ENCODE measurements at regions not wholly inside any gene's neighbourhood (a gene's known extent, or its start where the extent isn't known, plus 50 kb on each side); places are given as distances from the start of the nearest gene placed in this dataset.

GRCh38 chr1:106277786-106278185 lies 778.7 kb upstream of the PRMT6 start:
- H3K4me1 ChIP-seq (ENCODE audit: control insufficient read depth, insufficient read depth, low read length) = no peaks in the 10 kb centered on the region
- ATAC-seq (no peak), DNase-seq (ENCODE audit: low read depth, low spot score) (no peak), FAIRE-seq (no peak)
- intact Hi-C loops (cut with micrococcal nuclease; ENCODE audit: unreplicated experiment) (no loop called here), in situ Hi-C loops (cut with MboI) (no loop called here)
- H3K36me3 ChIP-seq (ENCODE audit: control insufficient read depth in 2 of 2, insufficient read depth in 2 of 2, low read length in 1 of 2) = no peaks in the 10 kb centered on the region
- ChIA-PET CTCF (no interaction called here), POLR2A (no interaction called here), RAD21 (ENCODE audit: unreplicated experiment) (no interaction called here), SMC1A (ENCODE audit: uncharacterized antibody, unreplicated experiment) (no interaction called here)
- H3K4me3 ChIP-seq = no peak overlapping the region
- H3K27me3 ChIP-seq (replicated peaks in 1 of 2; ENCODE audit: control insufficient read depth in 2 of 2, insufficient read depth in 2 of 2, low read length in 1 of 2) = no peaks in the 10 kb centered on the region
- H3K9me3 ChIP-seq (replicated peaks; ENCODE audit: control insufficient read depth, insufficient read depth, low read length) = no peaks in the 10 kb centered on the region
- H2AFZ ChIP-seq (ENCODE audit: control insufficient read depth, low read depth, low read length) = no peak overlapping the region
- no TSS peak for BruUV-seq (replicated peaks)
- H3K27ac ChIP-seq (ENCODE audit: control insufficient read depth, insufficient read depth) = no peak overlapping the region
- H4K20me1 ChIP-seq (ENCODE audit: control insufficient read depth, insufficient read depth) = no peaks in the 10 kb centered on the region
- 15% methylated on average over 4 of the region's 4 CpGs for WGBS (ENCODE audit: insufficient coverage, insufficient replicate concordance, low lambda C conversion rate, missing lambda C conversion rate)
- no peak for TF ChIP-seq BMI1 (IDR thresholded peaks at IDR 0.05; ENCODE audit: borderline replicate concordance)
- no peak for TF ChIP-seq CHD1 (IDR thresholded peaks at IDR 0.05; ENCODE audit: low read depth, low read length)
- TF ChIP-seq CREM (IDR thresholded peaks at IDR 0.05; ENCODE audit: low read depth) = no peak
- TF ChIP-seq RAD21 (IDR thresholded peaks at IDR 0.05; ENCODE audit: insufficient read depth, low read depth, low read length) = no peak
- no peak for TF ChIP-seq HDAC2 (IDR thresholded peaks at IDR 0.05)
- no peak for TF ChIP-seq PKNOX1 (IDR thresholded peaks at IDR 0.05)
- no peak overlapping the region for H3K9ac ChIP-seq (ENCODE audit: control insufficient read depth, insufficient read depth, low read length)
- no peak overlapping the region for H3K4me2 ChIP-seq (ENCODE audit: control insufficient read depth, insufficient read depth)
- no peaks in the 10 kb centered on the region for H3K79me2 ChIP-seq (ENCODE audit: control insufficient read depth, insufficient read depth, low read length)

GRCh38 chr1:106278716-106279115 lies 777.8 kb upstream of the PRMT6 start:
- ChIA-PET CTCF (no interaction called here), RAD21 (ENCODE audit: unreplicated experiment) (no interaction called here), POLR2A (no interaction called here), SMC1A (ENCODE audit: uncharacterized antibody, unreplicated experiment) (no interaction called here)
- H3K27ac ChIP-seq (ENCODE audit: control insufficient read depth, insufficient read depth) = no peak overlapping the region
- ATAC-seq (no peak), FAIRE-seq (no peak), DNase-seq (ENCODE audit: low read depth, low spot score) (no peak)
- no peak overlapping the region for H3K9ac ChIP-seq (ENCODE audit: control insufficient read depth, insufficient read depth, low read length)
- 0% methylated on average over 2 of the region's 2 CpGs for WGBS (ENCODE audit: insufficient coverage, insufficient replicate concordance, low lambda C conversion rate, missing lambda C conversion rate)
- no peaks in the 10 kb centered on the region for H3K27me3 ChIP-seq (replicated peaks in 1 of 2; ENCODE audit: control insufficient read depth in 2 of 2, insufficient read depth in 2 of 2, low read length in 1 of 2)
- no peaks in the 10 kb centered on the region for H3K79me2 ChIP-seq (ENCODE audit: control insufficient read depth, insufficient read depth, low read length)
- H4K20me1 ChIP-seq (ENCODE audit: control insufficient read depth, insufficient read depth) = no peaks in the 10 kb centered on the region
- H3K9me3 ChIP-seq (replicated peaks; ENCODE audit: control insufficient read depth, insufficient read depth, low read length) = no peaks in the 10 kb centered on the region
- no peak overlapping the region for H2AFZ ChIP-seq (ENCODE audit: control insufficient read depth, low read depth, low read length)
- BruUV-seq (replicated peaks) = no TSS peak
- no peaks in the 10 kb centered on the region for H3K36me3 ChIP-seq (ENCODE audit: control insufficient read depth in 2 of 2, insufficient read depth in 2 of 2, low read length in 1 of 2)
- intact Hi-C loops (cut with micrococcal nuclease; ENCODE audit: unreplicated experiment) = no loop called here
- in situ Hi-C loops (cut with MboI) = no loop called here
- H3K4me3 ChIP-seq = no peak overlapping the region
- H3K4me1 ChIP-seq (ENCODE audit: control insufficient read depth, insufficient read depth, low read length) = no peaks in the 10 kb centered on the region
- H3K4me2 ChIP-seq (ENCODE audit: control insufficient read depth, insufficient read depth) = no peak overlapping the region
- TF ChIP-seq ESRRA (IDR thresholded peaks at IDR 0.05; ENCODE audit: low read length) (no peak), POLR2AphosphoS5 (IDR thresholded peaks at IDR 0.05; ENCODE audit: low read length) (no peak), PAX8 (IDR thresholded peaks at IDR 0.05) (no peak), CEBPZ (IDR thresholded peaks at IDR 0.05; ENCODE audit: low read depth, low read length) (no peak), EP300 (IDR thresholded peaks at IDR 0.05; ENCODE audit: borderline replicate concordance in 1 of 2, control insufficient read depth in 1 of 2, low read depth in 2 of 2, low read length in 2 of 2) (no peak), FOS (IDR thresholded peaks at IDR 0.05; ENCODE audit: borderline replicate concordance, extremely low read depth, insufficient read length) (no peak), SMARCA5 (IDR thresholded peaks at IDR 0.05) (no peak), ZNF274 (IDR thresholded peaks at IDR 0.05; ENCODE audit: insufficient read depth, insufficient read length) (no peak), ZZZ3 (IDR thresholded peaks at IDR 0.05; ENCODE audit: control insufficient read depth, insufficient read length, low read depth) (no peak), ETV6 (conservative IDR thresholded peaks at IDR 0.05 in 1 of 2, IDR thresholded peaks at IDR 0.05 in 1 of 2; ENCODE audit: borderline replicate concordance in 1 of 2, low read depth in 1 of 2) (no peak), POU2F2 (IDR thresholded peaks at IDR 0.05; ENCODE audit: borderline replicate concordance, low read depth, low read length) (no peak)

All from GM12878 (cell line).